NCI-H510A treated with DMSO at 0.1 percent for 48 hours (cell line): ENCODE measurements at regions not wholly inside any gene's neighbourhood (a gene's known extent, or its start where the extent isn't known, plus 50 kb on each side); places are given as distances from the start of the nearest gene placed in this dataset.

Source experiments
- DNase-seq: peaks from one replicate; lab custom pipeline; 2025; lab: John Stamatoyannopoulos, UW

- DNase-seq = no peak
Measured at GRCh38 chr15:29556380-29556779, 265.9 kb downstream of the TJP1 start.

GRCh38 chr15:29554531-29554930 lies 267.7 kb downstream of the TJP1 start:
- DNase-seq = no peak

GRCh38 chr15:29550834-29551465 lies 271.3 kb downstream of the TJP1 start:
- DNase-seq = no peak

- DNase-seq = no peak
Measured at GRCh38 chr15:29548006-29548405, 274.3 kb downstream of the TJP1 start.

- no peak for DNase-seq
Measured at GRCh38 chr15:29544513-29545128, 275.0 kb upstream of the NSMCE3 start.

- DNase-seq = no peak
Measured at GRCh38 chr15:29542994-29543393, 273.4 kb upstream of the NSMCE3 start.

GRCh38 chr15:29541309-29541708 lies 271.7 kb upstream of the NSMCE3 start:
- DNase-seq = no peak

GRCh38 chr15:29540479-29540878 lies 270.9 kb upstream of the NSMCE3 start:
- DNase-seq = no peak

- DNase-seq = no peak
Measured at GRCh38 chr15:29539736-29540135, 270.1 kb upstream of the NSMCE3 start.

- no peak for DNase-seq
Measured at GRCh38 chr15:29538044-29538443, 268.4 kb upstream of the NSMCE3 start.

- no peak for DNase-seq
Measured at GRCh38 chr15:29535952-29536351, 266.3 kb upstream of the NSMCE3 start.

- DNase-seq = no peak
Measured at GRCh38 chr15:29534378-29534777, 264.8 kb upstream of the NSMCE3 start.

GRCh38 chr15:29533647-29534046 lies 264.0 kb upstream of the NSMCE3 start:
- DNase-seq = no peak

GRCh38 chr15:29532296-29532695 lies 262.7 kb upstream of the NSMCE3 start:
- no peak for DNase-seq

- no peak for DNase-seq
Measured at GRCh38 chr15:29530966-29531365, 261.3 kb upstream of the NSMCE3 start.

GRCh38 chr15:29529043-29529442 lies 259.4 kb upstream of the NSMCE3 start:
- DNase-seq = no peak

GRCh38 chr15:29528276-29528675 lies 258.7 kb upstream of the NSMCE3 start:
- DNase-seq = no peak

- no peak for DNase-seq
Measured at GRCh38 chr15:29526802-29527201, 257.2 kb upstream of the NSMCE3 start.

GRCh38 chr15:29522373-29523276 lies 253.0 kb upstream of the NSMCE3 start:
- DNase-seq = no peak

- no peak for DNase-seq
Measured at GRCh38 chr15:29518442-29518841, 248.8 kb upstream of the NSMCE3 start.

GRCh38 chr15:29517829-29518228 lies 248.2 kb upstream of the NSMCE3 start:
- DNase-seq = no peak

GRCh38 chr15:29516929-29517328 lies 247.3 kb upstream of the NSMCE3 start:
- no peak for DNase-seq

GRCh38 chr15:29514926-29515325 lies 245.3 kb upstream of the NSMCE3 start:
- no peak for DNase-seq
